HG03159 (cell line): ENCODE measurements at regions not wholly inside any gene's neighbourhood (a gene's known extent, or its start where the extent isn't known, plus 50 kb on each side); places are given as distances from the start of the nearest gene placed in this dataset.
"Not testable (repeated sequence)": the region's sequence is repeated elsewhere in the genome, so short reads cannot be mapped to it uniquely, and the experiment has no call there.

Source experiments
- ATAC-seq: cut with Tn5 transposase; IDR thresholded peaks from one replicate; pipeline ENCODE4 v1.9.1; 2021; ENCODE audit warnings: mild to moderate bottlenecking, moderate library complexity; ENCODE audit not compliant: unreplicated experiment

DNA sequence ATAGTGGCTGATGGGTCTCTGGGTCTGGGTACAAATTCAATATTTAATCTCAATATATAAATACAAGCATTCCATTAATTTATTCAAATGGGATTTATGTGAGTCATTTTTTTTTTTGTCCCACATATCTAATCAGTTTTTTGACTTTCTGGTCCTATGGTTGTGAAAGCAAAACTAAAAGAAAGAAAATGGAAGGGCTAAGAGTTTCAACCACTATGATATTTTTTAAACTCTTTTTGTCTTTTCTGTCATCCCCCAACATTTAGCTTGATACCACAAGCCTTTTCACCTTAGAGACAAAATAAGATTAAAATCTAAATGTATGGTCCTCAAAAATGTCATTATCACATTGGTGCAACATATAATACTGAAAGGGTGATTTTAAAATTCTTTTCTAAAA, 602.7 kb upstream of the CHRM3 start:
- ATAC-seq, result no peak

DNA sequence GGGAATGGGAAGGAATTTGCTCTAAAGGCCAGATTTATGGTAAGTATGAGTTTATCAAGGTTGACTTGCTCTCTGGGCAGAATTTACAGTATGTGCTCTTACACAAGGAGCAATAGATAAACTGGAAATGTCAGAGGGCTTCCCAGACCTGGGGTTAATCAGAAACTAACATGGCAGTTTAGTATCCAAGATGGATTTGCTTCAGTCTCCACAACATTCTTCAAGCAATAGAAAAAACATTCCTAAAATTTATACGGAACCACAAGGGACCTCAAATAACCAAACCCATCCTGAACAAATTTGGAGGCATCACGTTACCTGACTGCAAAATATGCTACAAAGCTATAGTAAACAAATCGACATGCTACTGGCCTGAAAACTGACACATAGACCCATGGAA, 606.7 kb upstream of the CHRM3 start:
- no peak for ATAC-seq

DNA sequence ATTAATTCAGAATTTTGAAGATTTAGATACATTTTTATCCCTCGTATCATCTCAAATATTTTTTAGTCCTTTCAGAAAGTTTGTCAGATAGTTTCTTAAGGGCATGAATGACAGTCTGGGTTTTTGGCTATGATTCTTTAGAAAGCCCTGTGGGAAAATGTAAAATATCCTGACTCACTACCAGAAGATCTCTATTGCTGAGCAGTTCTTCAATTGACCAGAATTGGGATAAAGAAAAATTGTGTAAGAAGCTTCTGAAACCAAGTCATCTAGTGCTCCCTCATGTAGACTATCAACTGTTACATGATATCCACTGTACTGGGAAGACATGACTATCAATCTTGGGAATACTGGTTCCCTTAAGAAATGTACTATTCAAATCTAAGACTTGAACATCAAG, 608.3 kb upstream of the CHRM3 start:
- ATAC-seq, result no peak

DNA sequence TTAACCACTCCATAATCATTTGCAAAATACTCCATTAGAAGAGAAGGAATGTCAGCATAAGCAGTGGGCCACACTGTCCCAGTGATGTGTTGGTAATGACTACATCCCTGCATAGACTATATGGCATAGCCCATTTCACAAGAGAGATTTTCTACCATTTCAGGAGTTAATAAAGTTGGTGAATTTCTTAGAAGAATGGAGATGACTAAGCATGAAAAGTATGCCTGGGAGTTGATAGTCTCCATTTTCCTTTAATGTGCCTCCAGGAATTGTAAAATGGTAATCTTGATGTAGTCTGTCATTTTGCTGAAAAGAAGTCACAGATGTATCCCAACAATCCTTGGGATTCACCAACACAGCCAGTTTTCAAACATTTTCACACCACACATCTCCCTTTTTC, 608.8 kb upstream of the CHRM3 start:
- ATAC-seq, result no peak

DNA sequence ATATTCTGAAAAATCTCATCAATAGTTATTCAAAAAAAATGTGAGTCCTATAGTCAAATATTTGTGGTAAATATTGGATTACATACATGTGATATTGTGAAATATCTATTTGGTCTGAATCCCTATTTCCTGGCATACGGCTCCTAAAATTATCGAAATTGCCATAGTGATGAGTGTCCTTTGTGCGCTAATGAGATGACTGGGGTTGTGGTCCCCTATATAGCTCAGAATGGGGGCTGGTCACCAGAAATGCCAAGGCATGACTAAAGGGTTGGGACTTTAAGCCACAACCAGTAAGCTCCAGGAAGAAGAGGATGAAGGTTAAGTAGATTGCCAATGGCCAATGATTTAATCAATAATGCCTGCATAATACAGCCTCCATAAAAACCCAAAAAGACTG, 610.2 kb upstream of the CHRM3 start:
- no peak for ATAC-seq

DNA sequence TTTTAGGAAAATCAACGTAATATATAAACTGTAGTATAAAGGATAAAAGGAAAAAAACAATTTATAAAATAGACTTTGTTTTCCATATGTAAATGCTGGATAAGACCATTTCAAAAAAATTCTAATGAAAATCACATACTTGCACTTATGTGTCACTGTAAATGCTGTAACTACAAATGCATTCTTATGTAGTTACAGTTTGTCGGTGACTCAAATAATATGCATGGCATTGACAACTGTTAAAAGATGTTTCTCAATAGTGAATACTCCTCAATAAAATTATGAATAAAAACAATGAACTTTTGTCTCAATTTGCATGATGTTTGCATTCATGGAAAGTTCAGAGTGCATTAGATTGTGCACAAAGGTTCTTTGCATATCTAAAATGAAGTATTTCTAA, 614.0 kb upstream of the CHRM3 start:
- no peak for ATAC-seq

DNA sequence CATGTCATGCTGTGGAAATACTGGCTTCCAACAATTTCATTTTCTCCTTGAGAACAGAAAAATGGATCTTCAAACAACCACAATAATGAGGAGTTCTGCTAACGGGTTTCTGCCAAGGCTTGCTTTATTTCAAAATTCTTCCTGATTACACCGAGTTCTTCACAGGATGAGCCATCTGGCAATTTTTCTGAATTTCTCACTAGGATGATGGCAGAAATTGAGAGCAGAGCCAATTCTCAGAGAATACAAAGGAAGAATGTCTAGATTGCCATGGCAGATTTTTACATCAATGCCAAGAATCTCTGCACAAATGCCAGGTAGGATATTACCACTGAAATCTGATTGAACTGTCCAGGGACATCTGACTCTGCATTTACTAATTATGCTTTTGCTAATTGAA, 619.0 kb upstream of the CHRM3 start:
- no peak for ATAC-seq

DNA sequence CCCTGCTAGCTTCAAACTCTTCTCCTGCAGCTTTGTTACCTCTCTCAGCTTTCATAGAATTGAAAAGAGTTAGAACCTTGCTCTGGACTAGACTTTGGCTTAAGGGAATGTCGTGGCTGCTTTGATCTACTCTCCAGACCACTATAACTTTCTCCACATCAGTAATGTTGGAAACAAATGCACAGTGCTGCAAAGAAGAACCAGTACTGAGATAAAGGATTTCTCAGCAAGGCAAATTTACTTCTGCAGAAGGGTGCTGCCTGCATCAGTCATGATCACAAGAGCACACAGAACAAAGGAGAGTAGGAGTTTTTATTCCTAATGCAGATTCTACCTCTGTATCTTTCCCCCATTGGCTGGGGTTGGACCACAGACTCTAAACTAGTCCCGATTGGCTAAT, 621.6 kb upstream of the CHRM3 start:
- no peak for ATAC-seq

DNA sequence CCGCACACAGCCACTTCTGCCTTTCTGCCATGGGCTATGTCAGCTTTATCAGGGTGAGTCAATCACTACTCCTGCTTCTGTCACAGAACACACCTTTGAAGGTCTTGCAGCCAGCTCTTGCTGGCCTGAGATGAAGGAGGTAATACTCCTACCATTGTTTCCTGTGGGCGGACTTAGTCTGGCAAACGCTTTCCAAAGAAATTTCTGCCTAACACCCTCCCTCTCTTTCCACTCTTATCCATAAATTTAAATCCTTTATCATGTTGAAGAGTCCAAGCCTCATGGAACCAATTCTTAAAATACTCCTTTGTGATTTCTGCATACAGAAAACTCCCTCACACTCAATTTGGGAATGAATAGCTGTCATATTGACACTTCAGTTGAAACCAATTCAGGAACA, 633.1 kb upstream of the CHRM3 start:
- ATAC-seq, result no peak

DNA sequence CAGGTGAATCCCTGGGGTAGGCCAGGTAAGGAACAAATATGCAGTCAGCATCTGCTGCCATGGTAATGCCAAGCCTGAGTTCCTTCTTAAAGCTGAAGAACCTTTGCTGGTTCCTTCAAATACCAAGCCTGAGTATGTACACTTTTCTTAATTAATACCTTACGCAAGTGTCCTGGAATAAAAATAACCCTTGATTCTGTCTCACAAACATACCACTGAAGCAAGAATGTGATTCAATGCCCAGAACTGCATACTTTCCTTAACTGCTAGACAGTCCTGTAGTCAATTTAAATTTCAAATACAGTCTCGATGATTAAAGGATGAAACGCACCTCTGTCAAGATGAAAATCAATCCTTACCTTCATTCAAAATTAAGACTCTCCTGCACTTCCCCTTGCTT, 634.0 kb upstream of the CHRM3 start:
- no peak for ATAC-seq

DNA sequence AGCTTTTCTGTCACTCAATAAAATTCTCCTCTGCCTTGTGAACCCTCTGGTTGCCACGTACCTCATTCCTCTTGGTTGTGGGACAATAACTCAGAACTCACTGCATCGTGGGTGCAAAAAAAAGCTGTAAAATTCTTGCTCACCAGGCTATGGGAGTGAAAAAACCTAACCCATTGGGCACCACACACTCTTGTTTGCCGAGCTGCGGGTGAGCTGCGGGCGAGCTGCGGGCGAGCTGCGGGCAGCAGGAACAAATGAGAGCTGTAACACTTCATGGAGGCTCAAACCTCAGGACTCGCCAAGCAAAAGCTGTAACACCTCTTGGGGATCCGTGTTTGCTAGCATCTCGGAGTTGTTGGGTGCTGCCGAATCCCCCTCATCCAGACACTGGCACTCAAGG, 641.3 kb upstream of the CHRM3 start:
- ATAC-seq, result no peak

DNA sequence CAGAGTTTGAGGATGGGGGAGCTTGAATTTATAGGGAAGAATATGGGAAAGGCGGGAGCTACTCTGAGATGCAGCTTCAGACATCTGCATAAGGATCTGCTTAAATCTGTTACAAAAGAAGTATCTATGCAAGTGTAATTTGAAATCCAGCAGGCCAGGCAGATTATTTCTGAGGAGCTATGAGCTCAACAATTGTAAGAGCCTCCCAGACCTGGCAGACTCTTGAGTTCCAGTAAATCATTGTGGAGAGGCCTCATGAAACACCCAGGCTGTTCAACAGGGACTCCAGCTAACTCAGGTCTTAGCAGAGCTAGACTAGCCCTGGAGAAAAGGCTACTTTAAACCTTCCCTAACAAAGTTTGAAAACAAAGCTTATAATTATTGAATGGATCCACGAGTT, 647.5 kb upstream of the CHRM3 start:
- ATAC-seq, result no peak

DNA sequence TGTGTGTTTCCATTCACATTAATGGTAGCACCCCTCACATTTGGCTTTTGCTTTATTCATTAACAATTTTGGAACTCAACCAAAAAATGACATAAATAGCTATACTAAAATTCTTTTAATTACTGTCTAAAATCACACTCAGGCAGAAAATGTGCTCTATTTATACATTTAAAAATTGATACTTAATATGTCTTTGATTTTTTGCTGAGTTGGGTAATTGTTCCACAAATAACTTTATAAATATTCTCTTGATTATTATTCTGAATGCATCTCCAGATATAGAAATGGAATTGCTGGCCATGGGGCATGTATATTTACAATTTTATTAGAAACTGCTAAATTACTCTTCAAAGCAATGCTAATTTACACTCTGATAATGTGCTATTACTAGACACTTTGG, 658.7 kb upstream of the CHRM3 start:
- no peak for ATAC-seq

DNA sequence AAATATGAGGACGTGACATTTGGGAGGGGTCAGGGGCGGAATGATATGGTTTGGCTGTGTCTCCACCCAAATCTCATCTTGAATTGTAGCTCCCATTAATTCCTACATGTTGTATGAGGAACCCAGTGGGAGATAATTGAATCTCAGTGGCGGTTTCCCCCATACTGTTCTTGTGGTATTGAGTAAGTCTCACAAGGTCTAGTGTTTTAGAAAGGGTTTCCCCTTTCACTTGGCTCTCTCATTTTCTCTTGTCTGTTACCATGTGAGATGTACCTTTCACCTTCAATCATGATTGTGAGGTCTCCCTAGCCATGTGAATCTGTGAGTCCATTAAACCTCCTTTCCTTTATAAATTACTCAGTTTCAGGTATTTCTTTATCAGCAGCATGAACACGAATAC, 663.6 kb upstream of the CHRM3 start:
- ATAC-seq, result no peak

DNA sequence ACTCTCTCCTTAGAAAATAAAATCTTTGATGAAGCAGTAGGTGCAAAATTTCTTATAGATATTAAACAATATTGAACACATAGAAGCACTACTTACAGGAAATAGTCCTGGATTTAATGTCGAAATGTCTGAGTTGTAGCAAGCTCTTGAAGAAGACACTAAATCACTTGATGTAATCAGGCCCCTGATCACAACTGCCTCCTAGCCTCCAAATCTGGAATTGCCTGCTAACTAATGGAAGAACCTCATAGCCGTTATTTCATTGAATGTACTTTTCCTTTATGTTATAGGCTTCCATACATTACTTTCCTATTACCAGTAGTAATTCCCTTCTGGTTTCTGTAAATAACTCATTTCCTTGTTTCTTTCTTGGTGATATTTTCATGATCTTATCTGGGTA, 675.7 kb upstream of the CHRM3 start:
- ATAC-seq, result no peak

DNA sequence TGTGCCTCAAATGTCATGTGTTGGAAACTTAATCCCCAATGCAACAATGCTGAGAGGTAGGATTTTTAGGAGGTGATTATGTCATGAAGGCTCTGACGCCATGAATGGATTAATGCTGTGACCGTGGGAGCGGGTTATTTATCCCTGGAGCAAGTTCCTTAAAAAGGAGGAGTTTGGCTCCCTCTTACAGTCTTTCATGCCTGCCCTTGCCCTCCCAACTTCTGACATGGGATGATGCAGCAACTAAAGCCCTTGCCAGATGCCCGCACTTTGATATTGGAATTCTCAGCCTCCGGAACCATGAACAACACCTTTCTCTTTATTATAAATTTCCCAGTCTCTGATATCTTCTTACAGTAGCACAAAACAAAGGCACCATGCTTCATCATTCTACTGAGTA, 685.3 kb upstream of the CHRM3 start:
- ATAC-seq, result no peak

DNA sequence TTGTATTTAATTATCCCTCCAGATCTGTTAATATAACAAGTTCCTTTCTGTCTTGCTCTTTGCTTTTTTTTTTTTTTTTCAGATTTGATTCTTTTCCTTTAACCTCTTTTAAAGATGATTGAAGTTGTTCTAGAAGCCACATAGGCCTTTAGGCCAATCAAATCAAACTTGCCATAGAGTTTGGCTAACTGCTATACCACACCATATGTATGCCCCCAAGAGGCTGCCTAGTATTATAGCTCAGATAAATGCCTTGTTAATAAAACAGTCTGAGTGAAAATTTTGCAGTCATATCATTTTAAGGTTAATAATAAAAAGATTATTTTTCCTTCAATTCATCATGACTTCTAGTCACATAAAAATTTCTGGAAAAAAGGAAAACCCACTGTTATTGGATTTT, 696.0 kb upstream of the CHRM3 start:
- no peak for ATAC-seq

DNA sequence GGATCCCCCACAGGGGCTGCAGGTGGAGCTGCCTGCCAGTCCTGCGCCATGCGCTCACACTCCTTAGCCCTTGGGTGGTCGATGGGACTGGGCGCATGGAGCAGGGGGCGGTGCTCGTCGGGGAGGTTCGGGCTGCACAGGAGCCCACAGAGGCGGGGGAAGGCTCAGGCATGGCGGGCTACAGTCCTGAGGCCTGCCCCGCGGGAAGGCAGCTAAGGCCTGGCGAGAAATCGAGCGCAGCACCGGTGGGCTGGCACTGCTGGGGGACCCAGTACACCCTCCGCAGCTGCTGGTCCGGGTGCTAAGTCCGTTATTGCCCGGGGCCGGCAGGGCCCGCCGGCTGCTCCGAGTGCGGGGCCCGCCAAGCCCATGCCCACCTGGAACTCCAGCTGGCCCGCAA, 701.8 kb upstream of the CHRM3 start:
- not testable (repeated sequence) for ATAC-seq

DNA sequence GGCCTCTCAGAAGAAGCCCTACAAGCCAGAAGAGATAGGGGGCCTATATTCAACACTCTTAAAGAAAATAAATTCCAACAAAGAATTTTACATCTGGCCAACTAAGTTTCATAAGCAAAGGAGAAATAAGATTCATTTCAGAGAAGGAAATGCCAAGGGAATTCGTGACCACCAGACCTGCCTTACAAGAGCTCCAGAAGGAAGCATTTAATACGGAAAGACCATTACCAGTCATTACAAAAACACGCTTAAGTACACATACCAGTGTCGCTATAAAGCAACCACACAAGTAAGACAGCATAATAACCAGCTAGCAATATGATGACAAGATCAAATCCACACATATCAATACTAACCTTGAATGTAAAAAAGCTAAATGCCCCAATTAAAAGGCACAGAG, 704.9 kb upstream of the CHRM3 start:
- ATAC-seq, result no peak

DNA sequence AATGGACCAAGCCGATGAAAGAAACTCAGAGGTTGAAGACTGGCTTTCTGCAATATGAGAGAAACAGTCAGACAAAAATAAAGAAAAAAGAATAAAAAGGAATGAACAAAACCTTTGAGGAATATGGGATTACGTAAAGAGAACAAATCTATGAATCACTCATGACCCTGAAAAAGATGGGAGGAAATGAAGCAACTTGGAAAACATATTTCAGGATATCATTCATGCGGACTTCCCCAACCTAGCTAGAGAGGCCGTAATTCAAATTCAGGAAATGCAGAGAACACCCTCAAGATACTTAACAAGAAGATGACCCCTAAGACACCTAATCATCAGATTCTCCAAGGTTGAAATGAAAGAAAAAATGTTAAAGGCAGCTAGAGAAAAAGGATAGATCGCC, 705.3 kb upstream of the CHRM3 start:
- ATAC-seq, result no peak

DNA sequence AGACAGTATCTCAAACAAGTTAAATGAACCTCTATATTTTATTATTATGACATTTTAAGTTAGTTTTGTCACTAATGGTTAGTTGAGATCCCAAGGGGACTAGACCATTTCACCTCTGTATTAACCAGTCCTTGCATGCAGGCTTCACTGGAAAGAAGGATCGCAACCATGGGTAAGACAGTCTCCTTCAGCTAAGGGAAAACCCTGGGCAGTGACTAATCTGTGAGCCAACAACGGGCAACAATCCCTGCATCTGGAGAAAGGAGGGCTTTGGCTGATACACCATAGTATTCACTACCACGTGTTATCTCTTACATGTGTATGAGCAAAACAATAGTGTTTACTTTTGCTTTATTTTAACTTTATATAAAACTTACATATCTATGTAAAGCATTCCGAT, 708.8 kb upstream of the CHRM3 start:
- ATAC-seq, result no peak

DNA sequence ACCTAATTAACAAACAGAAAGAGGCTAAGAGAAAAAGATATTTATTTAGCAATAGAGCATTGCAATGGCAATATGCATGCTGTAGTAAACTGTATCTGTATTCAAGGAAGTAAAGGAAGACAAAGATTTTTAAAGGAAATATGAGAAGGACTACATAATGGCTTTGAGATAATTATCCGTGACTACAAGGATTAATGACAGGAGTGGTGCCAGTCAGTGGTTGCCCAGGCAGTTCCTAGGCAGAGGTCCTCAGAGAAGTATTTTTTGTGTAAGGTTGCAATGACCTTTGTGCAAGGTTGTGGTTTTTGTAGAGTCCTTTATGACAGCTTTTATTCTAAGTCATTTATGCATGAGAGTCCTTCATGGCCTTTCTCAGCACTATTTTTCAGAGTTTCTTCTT, 711.1 kb upstream of the CHRM3 start:
- no peak for ATAC-seq

DNA sequence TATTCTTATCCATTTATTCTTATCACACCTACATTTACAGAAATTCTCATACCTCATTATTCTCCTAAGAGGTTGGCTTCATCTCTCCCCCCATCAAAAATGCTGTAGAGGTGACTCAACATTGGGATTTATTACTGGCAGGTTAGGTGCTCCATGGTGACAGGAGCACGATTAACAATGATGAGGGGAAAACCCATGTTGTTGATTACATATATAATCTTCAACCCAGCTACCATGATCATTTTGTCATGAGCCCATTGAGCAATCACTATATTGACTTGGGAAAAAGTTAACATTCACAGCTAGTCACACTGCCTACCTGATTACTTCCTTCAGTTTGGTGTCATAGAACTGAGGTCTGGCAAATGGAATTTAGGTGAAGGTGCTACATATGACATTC, 712.1 kb upstream of the CHRM3 start:
- ATAC-seq, result no peak

DNA sequence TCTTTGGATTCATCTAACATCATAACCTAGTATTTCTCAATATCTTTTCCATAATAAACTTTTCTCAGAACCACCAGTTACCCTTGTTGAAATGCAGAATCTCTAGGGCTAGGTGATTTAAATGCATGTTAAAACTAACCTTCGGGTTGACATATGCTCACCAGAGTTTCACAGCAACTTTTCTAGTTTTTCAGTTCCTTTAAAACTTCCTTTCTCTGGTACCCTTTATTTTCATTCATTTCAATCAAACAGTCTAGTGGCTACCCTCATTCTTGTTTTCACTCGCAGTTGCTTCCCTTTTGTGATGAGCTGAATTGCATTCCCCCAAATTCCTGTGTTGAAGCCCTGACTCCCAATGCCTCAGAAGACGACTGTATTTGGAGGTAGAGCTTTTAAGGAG, 712.8 kb upstream of the CHRM3 start:
- no peak for ATAC-seq
